Epithelial cell of esophagus (primary cell): ENCODE measurements at regions not wholly inside any gene's neighbourhood (a gene's known extent, or its start where the extent isn't known, plus 50 kb on each side); places are given as distances from the start of the nearest gene placed in this dataset.

Experiments used
- DNase-seq: peaks from one replicate; pipeline ENCODE4 v3.0.0; 2010; ENCODE audit warnings: low read depth
- H3K4me3 ChIP-seq: 2 replicates; pipeline ENCODE4 v1.5.1; 2011; ENCODE audit warnings: mild to moderate bottlenecking, low read length, control low read depth
- CTCF ChIP-seq: IDR thresholded peaks from 2 replicates; pipeline ENCODE4 v1.5.1; 2011; ENCODE audit warnings: low read depth, mild to moderate bottlenecking, low read length, control low read depth, inconsistent platforms; ENCODE audit not compliant: insufficient read depth; ENCODE audit errors: missing control alignments

GRCh38 chr2:160628811-160629210, 135.2 kb upstream of the RBMS1 start:
- H3K4me3 ChIP-seq = no peak overlapping the region
- DNase-seq = peak; percentile 90
- no peak for TF ChIP-seq CTCF

- no peak for TF ChIP-seq CTCF
- no peak for DNase-seq
- no peak overlapping the region for H3K4me3 ChIP-seq
Observed at GRCh38 chr2:160630801-160631590, 137.4 kb upstream of the RBMS1 start.

GRCh38 chr2:160632084-160632975, 138.7 kb upstream of the RBMS1 start:
- TF ChIP-seq CTCF = no peak
- no peak for DNase-seq
- no peak overlapping the region for H3K4me3 ChIP-seq

GRCh38 chr2:160634436-160634835, 140.8 kb upstream of the RBMS1 start:
- no peak for TF ChIP-seq CTCF
- H3K4me3 ChIP-seq = no peak overlapping the region
- DNase-seq = no peak

GRCh38 chr2:160635488-160635887, 141.9 kb upstream of the RBMS1 start:
- TF ChIP-seq CTCF = no peak
- H3K4me3 ChIP-seq = no peak overlapping the region
- peak; percentile 32 for DNase-seq

GRCh38 chr2:160639472-160639871, 145.9 kb upstream of the RBMS1 start:
- H3K4me3 ChIP-seq = no peak overlapping the region
- DNase-seq = no peak
- no peak for TF ChIP-seq CTCF
